Pancreas (tissue), 10 donors: ENCODE measurements at regions not wholly inside any gene's neighbourhood (a gene's known extent, or its start where the extent isn't known, plus 50 kb on each side); places are given as distances from the start of the nearest gene placed in this dataset.

ENCODE experiments used
- ATAC-seq, 4 donors: fragments of 200-7000 bp; cut with Tn5 transposase; one replicate each; pipeline versions ENCODE4 v1.8.0 to v1.9.1; 2020; ENCODE audit warnings: mild to moderate bottlenecking in 4 of 4, moderate library complexity in 4 of 4
- DNase-seq, 6 donors: peaks; one replicate each; pipeline ENCODE4 v3.0.0-alpha.2; 2020
- FAIRE-seq: peaks from 2 replicates; lab custom pipeline; 2012; peaks lifted over from hg19 to GRCh38; lab: Jason Lieb, UNC
- H3K27ac ChIP-seq, 4 donors: fragments of 200-600 bp; sonication (generic); 1 replicate in 3 of 4; 2 replicates in 1 of 4; pipeline versions ENCODE4 v1.5.0 to v1.8.0; 2020
- H3K27me3 ChIP-seq, 4 donors: fragments of 200-600 bp; one replicate each; pipeline ENCODE4 v1.8.0; 2021
- H3K36me3 ChIP-seq, 3 donors: fragments of 200-600 bp; sonication (generic) in 1 of 3; one replicate each; pipeline versions ENCODE4 v1.5.0 to v1.8.0; 2020 to 2021
- H3K4me1 ChIP-seq, 3 donors: fragments of 200-600 bp; one replicate each; pipeline ENCODE4 v1.8.0; 2021
- H3K4me3 ChIP-seq, 4 donors: fragments of 200-600 bp; sonication (generic) in 2 of 4; one replicate each; pipeline versions ENCODE4 v1.5.0 to v1.8.0; 2020 to 2021
- H3K9me3 ChIP-seq, 4 donors: fragments of 200-600 bp; one replicate each; pipeline ENCODE4 v1.8.0; 2021
- CTCF ChIP-seq, 4 donors: fragments of 200-600 bp; sonication (generic) in 3 of 4; IDR thresholded peaks; one replicate each; pipeline versions ENCODE4 v1.5.0 to v1.8.0; 2021; ENCODE audit warnings: antibody characterized with exemption in 4 of 4
- WGBS, 2 donors: extraction: QIAGEN DNeasy Blood & Tissue Kit; methylation state at CpG; one replicate each; pipeline ENCODE4 v1.1.7; 2013; 5-methylcytosine and 5-hydroxymethylcytosine counted together
- intact Hi-C, 3 donors: fragments of 100-400 bp; cut with DNase I; formaldehyde crosslinking; loops; one replicate each; pipeline versions ENCODE4 v1.11.1 to v1.14.2; 2022
- donor health status: healthy with polysubstance abuse.
- donor health status: DM: no; HTN: no; CAD: no; lungs with moderate emphysema.
- donor health status: DM: no; HTN: no; CAD: no.
- donor health status: control.
- donor health status: control.
- donor health status: Bipolar disorder and iron deficiency.
- donor health status: DM: yes; HTN: yes; CAD: no.
- donor health status: DM: no; HTN: no; CAD: no.
- donor health status: DM: no; HTN: no; CAD: no.
- donor health status: DM: yes; HTN: yes; CAD: no.

- Histone ChIP-seq H3K9me3 (no peaks in the 10 kb centered on the region), H3K4me1 (no peaks in the 10 kb centered on the region), H3K27me3 (no peaks in the 10 kb centered on the region), H3K4me3 (no peak overlapping the region), H3K27ac (no peak overlapping the region), H3K36me3 (no peaks in the 10 kb centered on the region)
- no peak for FAIRE-seq
- DNase-seq: no peak
- no peak for TF ChIP-seq CTCF (IDR thresholded peaks at IDR 0.05)
- ATAC-seq: no peak
- intact Hi-C loops: no loop called here
Measured at GRCh38 chr21:15498455-15498854, 231.3 kb upstream of the USP25 start.

- Histone ChIP-seq H3K36me3 (no peaks in the 10 kb centered on the region), H3K4me1 (no peaks in the 10 kb centered on the region), H3K9me3 (no peaks in the 10 kb centered on the region), H3K27ac (no peak overlapping the region), H3K4me3 (no peak overlapping the region), H3K27me3 (no peaks in the 10 kb centered on the region)
- FAIRE-seq (no peak), ATAC-seq (no peak), DNase-seq (no peak)
- 85 to 100% methylated on average over 1 of the region's 1 CpG for WGBS, 2 donors
- intact Hi-C loops: no loop called here
- TF ChIP-seq CTCF (IDR thresholded peaks at IDR 0.05): no peak
Measured at GRCh38 chr21:15506086-15506485, 223.7 kb upstream of the USP25 start.

GRCh38 chr21:15508554-15508953 is 221.2 kb upstream of the USP25 start:
- no peak for TF ChIP-seq CTCF (IDR thresholded peaks at IDR 0.05)
- intact Hi-C loops: no loop called here
- 55 to 73% methylated on average over 3 of the region's 3 CpGs for WGBS, 2 donors
- no peak for DNase-seq
- no peaks in the 10 kb centered on the region for H3K4me1 ChIP-seq
- no peaks in the 10 kb centered on the region for H3K9me3 ChIP-seq
- no peak for ATAC-seq
- no peaks in the 10 kb centered on the region for H3K36me3 ChIP-seq
- no peak for FAIRE-seq
- no peak overlapping the region for H3K4me3 ChIP-seq
- no peaks in the 10 kb centered on the region for H3K27me3 ChIP-seq
- no peak overlapping the region for H3K27ac ChIP-seq

GRCh38 chr21:15514073-15514946 is 215.5 kb upstream of the USP25 start:
- no peaks in the 10 kb centered on the region for H3K27me3 ChIP-seq
- DNase-seq: no peak
- TF ChIP-seq CTCF (IDR thresholded peaks at IDR 0.05): no peak
- no peak overlapping the region for H3K4me3 ChIP-seq
- 52 to 59% methylated on average over 8 of the region's 8 CpGs for WGBS, 2 donors
- intact Hi-C loops: no loop called here
- H3K9me3 ChIP-seq: no peaks in the 10 kb centered on the region
- no peak overlapping the region for H3K27ac ChIP-seq
- ATAC-seq: no peak
- no peak for FAIRE-seq
- H3K4me1 ChIP-seq: no peaks in the 10 kb centered on the region
- H3K36me3 ChIP-seq: no peaks in the 10 kb centered on the region

- Histone ChIP-seq H3K4me3 (no peak overlapping the region), H3K27me3 (no peaks in the 10 kb centered on the region), H3K9me3 (no peaks in the 10 kb centered on the region), H3K4me1 (no peaks in the 10 kb centered on the region), H3K36me3 (no peaks in the 10 kb centered on the region), H3K27ac (no peak overlapping the region)
- no peak for ATAC-seq
- no peak for FAIRE-seq
- no peak for TF ChIP-seq CTCF (IDR thresholded peaks at IDR 0.05)
- WGBS, 2 donors: 53 to 67% methylated on average over 2 of the region's 2 CpGs
- DNase-seq: no peak
- intact Hi-C loops: no loop called here
Measured at GRCh38 chr21:15515908-15516307, 213.9 kb upstream of the USP25 start.
